GM18507 (cell line): ENCODE measurements at regions not wholly inside any gene's neighbourhood (a gene's known extent, or its start where the extent isn't known, plus 50 kb on each side); places are given as distances from the start of the nearest gene placed in this dataset.

Experiments
- DNase-seq: peaks from one replicate; pipeline ENCODE4 v3.0.0; 2011; ENCODE audit warnings: low read depth; ENCODE audit not compliant: insufficient read length; ENCODE audit errors: extremely low spot score
- FAIRE-seq: peaks from 2 replicates; lab custom pipeline; 2011; peaks lifted over from hg19 to GRCh38; lab: Jason Lieb, UNC

DNA sequence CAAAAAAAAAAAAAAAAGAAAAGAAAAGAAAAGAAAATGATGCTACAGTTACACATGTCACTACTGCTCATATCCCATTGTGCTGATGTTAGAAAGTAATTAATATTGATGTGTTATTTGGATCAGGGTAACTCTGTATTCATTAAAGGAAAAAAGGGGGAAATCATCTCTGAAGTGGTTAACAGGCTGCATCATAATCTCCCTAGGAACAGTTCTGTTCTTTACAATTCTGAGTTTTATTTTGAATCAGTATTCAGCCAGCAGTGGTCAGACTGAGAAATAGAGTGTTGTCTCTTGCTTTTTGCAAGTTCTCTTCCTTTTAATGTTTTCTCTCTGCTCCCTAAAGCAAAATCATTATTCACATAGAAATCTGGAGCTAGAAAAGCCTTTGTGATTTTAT lies 128.6 kb upstream of the CRY1 start:
- DNase-seq (no peak), FAIRE-seq (no peak)

DNA sequence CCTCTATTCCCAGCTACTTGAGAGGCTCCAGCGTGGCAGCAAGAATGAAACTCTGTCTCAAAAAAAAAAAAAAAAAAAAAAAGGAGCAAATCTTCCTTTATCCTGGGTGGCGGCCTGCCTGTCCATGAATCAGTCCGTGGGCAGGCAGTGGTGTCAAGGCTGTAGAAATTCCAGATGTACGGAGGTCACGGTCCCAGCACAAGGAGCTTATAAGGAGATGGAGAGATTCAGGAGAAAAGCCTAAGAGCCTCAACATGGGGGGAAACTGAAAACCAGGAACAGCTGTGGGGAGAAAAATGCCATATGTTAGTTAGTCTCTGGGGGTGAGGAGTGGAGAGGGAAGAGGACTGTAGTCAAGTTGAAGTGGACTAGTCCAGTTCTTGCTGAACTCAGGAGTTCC lies 130.5 kb upstream of the CRY1 start:
- DNase-seq = no peak
- FAIRE-seq = no peak

DNA sequence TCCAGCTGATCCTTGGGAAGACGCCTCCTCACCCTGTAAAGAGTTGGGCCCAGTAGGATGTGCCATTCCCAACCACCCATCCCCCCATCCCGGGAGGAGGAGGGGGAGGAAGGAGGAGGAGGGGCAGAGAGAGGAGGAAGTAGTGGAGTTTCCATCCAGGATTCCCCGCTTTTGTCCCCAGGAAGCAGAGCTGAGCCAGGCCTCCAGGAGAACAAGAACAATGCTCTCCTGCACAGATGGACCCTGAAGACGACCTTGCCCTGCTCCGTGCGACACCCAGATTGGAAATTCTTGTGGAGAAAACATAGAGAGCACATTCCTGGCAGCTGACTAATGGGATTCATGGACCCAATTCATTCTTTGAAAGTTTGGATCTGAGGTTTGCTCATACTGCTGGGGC lies 132.3 kb upstream of the CRY1 start:
- no peak for DNase-seq
- no peak for FAIRE-seq

DNA sequence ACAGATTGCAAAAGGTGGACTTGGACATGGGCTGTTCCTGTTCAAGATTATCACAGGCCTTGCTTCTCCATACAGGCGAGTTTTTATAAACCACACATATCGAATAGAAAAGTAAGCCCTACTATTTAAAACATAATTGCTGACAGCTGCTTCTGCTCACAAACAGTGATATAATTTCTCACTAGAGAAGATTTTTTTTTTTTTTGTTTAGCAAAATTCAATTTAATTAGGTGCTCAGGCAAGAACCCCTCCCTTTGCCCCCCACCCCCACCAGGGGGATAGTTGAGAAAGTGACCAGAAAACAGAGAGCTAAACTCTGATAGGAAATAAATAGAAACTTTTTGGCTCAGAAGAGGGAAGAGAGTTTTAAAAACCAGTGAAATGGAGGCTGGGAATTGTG lies 132.8 kb upstream of the CRY1 start:
- DNase-seq (no peak), FAIRE-seq (no peak)

DNA sequence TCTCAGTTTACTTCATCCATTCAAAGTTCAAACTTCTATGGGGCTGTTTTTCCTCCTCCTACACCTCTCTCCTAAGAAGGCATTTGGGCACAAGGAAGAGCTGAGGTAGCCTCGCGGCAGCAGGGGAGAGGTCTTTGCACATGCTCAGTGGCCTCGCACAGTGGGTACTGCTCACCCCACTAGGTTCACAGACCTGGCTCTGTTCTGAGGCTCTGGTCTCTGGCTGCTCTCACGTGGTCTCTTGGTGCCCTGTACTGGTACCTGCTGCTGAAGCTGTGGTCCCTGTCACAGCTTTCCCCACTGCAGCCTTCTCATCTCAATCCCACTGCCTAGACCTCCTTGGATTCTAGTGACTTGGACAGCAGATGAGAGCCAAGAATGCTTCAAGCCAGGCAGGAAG lies 134.7 kb upstream of the CRY1 start:
- DNase-seq (no peak), FAIRE-seq (no peak)

DNA sequence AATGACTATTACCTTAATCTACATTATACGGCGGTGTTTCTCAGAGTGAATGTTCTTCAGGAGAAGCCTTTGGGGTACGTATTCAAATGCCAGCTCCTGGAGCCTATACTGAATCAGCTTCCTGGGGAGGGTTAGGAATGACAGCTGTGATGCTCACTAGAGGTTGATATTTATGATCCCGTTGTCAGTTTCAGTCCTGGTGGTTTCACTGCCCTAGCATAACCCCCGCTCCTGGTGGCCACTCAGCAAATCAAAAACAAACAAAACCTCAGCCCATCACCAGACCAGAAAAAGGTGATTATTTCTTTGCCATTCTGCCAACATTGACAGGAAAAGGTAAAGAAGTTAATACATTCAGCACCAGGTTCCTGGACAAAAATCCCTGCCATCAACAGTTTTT lies 136.5 kb upstream of the CRY1 start:
- DNase-seq = no peak
- FAIRE-seq = no peak

DNA sequence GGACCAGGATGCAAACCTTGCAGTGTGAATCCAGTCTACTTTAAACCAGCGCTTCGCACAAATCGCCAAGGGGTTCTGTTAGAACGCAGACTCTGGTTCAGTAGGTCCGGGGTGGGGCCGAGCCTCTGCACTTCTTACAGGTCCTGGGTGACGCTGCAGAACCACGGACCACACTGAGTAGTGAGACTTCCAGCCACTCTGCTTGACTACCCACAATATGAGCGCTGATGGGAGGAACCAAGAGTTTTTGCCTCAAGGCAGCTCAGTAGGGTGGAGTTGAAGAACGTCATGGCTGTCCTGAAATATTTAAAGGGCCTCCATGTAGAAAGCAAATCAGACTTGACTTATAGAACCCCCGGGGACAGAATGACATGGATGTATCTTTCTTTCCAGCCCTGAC lies 138.0 kb upstream of the CRY1 start:
- FAIRE-seq = no peak
- DNase-seq = no peak

DNA sequence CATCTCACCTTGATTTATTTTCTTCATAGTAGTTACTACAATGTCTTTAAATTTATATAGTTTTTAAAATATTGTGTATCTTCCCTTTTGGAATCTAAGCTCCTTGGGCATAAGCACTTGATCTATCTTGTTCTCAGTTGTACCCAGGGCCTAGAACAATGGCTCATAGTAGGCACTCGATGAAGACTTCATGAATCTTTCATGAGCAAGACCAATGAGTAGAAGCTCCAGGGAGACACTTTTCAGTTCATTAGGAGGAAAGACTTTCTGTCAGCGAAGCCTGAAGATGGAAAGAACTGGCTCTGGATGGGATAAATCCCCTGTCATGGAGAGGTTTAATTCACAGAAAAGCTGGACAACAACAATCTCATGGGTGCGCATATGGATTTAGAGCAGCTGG lies 140.2 kb upstream of the CRY1 start:
- DNase-seq (no peak), FAIRE-seq (no peak)

DNA sequence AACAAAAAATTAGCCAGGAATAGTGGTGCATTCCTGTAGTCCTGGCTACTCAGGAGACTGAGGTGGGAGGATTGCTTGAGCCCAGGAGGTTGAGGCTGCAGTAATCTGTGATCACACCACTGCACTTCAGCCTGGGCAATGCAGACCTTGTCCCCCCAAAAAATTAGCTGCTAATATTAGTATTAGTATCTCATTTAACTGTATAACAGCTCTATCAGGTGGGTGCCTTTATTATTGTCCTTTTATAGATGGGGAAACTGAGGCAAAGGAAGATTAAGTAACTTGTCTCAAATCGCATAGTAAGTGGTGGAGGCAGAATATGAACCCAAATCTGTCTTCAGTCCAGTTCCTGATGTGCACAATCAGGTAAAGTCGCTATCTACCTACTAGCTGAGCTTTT lies 142.3 kb upstream of the CRY1 start:
- DNase-seq (no peak), FAIRE-seq (no peak)

DNA sequence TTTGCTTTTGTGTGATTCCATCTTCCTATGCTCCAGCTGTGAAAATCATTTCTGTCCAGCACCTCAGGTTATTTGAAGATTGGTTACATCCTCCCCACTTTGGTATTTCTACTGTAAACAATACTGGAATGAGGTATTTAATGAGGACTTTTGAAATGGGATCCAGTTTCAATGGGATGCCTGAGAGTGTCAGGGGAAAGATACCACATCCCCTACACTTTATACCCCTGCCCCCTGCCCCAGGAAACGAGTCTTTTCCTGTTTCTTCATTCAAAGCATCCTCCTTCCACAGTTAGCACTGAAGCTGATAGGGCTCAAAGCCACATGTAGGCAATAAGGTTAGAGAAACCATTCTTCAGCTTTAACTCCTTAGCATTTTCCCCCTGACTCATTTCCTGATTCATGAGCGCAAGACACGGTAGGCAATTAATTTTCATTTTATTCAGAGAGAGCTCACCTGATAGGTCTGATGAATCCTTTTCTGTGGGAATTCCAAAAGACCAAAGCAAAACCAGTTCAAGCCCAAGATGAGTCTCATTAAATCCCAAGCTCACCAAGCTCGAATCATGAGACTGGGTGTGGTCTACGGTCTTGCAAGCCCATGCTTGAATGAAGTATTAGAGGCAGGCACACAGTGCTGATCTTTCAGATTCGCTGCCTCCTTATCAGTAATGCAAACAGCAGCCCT lies 143.6 kb upstream of the CRY1 start:
- FAIRE-seq (no peak), DNase-seq (no peak)

DNA sequence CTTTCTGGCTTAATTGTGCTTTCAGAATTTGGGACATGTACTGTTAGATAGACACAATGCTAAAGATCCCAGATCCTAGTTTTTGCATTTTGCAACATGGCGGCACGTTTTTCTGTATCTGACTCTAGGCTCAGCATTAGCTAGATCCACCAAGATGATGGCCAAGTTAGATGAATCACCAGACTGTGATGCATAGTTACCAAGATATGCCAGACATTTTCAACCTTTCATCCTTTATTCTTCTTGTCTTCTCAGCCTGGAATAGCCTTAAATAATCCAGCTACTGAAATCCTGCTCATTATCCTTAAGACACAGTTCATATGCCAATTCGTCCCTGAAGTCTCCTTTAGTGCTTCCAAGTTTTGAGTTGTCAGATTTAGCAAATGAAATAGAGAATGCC lies 144.9 kb upstream of the CRY1 start:
- no peak for DNase-seq
- no peak for FAIRE-seq

DNA sequence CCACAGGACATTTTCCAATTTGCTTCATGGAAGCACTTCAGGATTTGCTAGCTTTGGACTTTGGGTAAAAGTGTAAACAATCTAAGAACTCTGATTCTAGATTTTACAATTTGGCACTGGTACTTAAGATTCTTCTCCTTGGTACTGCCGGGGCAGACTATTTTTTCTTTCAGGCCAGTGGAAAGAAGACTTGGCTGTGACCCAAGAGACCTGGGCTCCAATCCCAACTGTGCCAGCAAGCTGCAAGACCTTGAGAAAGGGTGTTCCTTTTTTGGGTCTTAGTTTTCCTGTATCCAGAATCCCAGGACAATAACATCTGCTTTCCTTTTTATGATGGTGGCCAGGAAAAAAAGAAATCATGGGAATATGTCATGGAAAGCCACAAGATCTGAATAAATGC lies 148.1 kb upstream of the CRY1 start:
- DNase-seq (no peak), FAIRE-seq (no peak)

DNA sequence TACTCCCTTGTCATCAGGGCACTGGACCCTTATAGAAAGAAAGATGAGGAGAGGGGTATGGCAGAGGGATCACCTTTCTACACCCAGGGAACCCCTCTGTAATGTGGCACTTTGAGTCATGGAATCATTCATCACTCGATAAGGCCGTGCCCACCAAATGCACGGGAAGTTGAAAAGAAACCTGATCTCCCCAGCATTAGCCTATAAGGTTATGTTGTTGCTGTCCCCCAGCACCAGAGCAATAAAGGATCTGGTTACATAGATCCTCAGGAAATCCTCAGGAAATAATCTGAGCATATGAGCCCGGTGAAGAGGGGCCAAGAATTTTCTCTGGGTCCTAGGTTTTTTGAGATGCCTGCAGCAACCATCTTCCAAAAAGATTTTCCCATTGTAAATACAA lies 148.8 kb upstream of the CRY1 start:
- FAIRE-seq (no peak), DNase-seq (no peak)

DNA sequence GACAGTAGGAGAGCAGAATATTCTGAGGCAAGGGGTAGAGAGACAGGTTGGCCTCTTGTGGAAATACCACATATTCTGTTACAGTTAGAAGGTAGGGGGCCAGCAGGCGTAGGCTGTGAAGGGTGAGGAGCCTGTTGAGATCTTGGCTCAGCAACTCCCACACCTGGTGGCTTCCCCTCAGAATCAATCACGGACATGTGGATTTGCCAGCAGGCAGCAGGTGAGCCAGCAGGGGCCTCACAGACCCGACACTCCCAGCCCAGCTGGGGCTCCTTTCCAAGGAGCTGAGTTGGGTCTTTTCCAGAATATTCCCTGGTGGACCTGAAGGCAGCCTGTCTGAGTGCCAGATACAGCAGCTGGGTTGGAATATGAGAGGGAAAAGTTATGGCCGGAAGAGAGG lies 150.0 kb upstream of the CRY1 start:
- FAIRE-seq (no peak), DNase-seq (no peak)

DNA sequence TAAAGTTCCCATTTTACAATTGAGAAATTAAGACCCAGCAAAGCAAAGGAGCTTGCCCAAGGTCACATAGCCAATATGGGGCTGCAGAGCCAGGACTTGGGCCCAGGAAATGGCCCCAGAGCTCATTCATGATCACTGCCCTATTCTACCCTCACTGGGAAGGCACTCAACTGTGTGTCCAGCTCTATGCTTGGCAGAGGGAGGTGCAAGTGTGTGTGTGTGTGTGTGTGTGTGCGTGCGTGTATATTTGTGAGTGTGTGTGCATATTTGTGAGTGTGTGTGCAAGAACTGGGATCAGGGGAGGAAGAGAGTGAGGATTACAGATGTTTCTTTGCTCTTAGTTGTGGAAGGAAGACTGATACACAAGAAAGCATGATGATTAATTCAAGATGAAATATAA lies 151.2 kb upstream of the CRY1 start:
- DNase-seq = no peak
- FAIRE-seq = no peak

DNA sequence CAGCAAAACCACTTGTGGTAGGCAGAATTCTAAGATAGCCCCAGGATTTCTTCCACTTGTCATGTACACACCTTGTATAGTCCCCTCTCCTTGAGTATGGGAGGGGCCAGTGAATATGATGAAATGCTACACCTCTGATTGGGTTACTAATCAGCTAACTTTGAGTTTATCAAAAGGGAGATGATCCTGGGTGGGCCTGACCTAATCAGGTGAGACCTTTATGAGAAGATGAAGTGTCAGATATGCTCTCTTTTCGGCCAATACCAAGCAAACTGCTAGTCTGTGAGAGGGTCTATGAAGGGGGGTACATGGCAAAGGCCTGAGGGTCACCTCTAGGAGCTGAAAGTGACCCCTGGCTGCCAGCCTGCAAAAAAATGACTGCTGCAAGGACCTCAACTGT lies 154.3 kb upstream of the CRY1 start:
- DNase-seq (no peak), FAIRE-seq (no peak)

DNA sequence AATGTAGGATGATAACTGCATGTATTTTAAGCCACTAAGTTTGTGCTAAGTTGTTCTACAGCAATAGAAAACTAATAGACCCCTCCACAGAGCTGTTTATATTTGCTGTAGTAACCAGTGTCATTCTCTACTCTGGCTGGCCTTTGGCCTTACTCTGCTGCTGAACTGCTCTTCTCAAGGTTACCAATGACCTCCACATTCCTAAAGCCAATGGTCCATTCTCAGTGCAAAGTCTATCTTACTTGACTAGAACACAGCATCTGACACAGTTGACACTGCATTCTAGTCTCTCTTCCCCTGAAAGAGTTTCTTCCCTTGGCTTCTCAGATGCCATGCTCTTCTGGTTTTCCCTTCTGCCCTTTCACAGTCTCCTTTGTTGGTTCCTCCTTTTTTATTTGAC lies 154.8 kb upstream of the CRY1 start:
- DNase-seq (no peak), FAIRE-seq (no peak)

DNA sequence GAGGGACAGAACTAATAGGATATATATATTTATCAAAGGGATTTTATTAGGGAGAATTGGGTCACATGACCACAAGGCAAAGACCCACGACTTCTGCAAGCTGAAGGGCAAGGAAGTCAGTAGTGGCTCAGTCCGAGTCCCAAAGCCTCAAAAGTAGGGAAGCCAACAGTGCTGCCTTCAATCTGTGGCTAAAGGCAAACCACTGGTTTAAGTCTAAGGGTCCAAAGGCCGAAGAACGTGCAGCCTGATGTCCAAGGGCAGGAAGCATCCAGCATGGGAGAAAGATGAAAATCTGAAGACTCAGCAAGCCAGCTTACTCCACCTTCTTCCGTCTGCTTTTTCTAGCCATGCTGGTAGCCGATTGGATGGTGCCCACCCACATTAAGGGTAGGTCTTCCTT lies 157.9 kb upstream of the CRY1 start:
- no peak for FAIRE-seq
- DNase-seq = no peak

DNA sequence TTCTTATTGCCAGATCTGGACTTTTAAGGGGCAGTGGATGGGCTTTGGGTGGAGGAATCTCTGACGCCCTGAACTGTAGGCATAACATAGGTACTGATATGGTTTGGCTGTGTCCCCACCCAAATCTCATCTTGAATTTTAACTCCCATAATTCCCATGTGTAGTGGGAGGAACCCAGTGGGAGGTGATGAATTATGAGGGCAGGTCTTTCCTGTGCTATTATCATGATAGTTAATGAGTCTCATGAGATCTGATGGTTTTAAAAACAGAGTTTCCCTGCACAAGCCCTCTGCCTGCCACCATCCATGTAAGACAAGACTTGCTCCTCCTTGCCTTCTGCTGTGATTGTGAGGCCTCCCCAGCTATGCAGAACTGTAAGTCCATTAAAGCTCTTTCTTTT lies 160.0 kb upstream of the CRY1 start:
- FAIRE-seq = no peak
- no peak for DNase-seq

DNA sequence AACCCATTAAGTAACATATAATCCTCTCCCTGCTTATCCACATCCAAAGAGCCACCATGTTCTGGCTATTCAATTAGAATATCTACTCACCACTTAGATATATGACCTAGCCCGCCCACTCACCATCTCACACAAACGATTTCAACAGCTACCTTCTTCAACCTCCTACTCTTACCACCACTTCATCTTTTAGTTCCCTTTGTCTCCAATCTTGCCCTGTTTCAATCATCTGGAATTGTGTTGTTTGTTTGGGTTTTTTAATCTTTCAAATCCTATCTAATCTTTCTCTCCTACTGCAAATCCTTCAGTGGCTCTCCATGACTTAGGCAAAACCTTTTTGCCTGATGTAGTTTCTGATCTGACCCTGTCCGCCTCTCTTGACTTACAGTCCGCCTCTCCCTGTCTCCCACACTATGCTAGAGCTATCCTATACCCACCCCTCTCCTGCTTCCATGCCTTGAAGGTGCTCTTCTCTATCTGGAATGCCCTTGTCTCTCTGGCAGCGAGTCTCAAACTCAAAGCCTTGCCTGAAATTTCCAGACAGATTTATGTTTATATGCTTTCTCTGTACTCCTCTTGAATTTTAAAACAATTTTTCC lies 161.0 kb upstream of the CRY1 start:
- no peak for DNase-seq
- FAIRE-seq = no peak

DNA sequence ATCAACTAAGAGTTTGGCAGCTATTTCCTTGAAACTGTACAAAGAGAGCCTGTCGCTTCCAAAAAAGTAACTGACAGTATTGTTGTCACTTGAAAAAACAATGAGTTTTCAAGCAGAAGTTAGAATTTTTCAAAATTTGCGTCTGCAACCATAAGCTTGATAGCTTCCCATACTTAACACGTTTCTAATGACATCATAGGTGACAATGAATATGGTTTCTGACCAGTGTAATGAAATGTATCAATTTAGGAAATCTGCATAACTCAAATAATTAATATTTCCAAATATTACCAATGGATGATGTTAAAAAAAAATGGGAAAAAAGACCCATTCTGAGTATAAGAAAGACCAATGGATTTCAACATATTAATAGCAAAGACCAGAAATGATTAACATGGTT lies 165.4 kb upstream of the CRY1 start:
- FAIRE-seq (no peak), DNase-seq (no peak)

DNA sequence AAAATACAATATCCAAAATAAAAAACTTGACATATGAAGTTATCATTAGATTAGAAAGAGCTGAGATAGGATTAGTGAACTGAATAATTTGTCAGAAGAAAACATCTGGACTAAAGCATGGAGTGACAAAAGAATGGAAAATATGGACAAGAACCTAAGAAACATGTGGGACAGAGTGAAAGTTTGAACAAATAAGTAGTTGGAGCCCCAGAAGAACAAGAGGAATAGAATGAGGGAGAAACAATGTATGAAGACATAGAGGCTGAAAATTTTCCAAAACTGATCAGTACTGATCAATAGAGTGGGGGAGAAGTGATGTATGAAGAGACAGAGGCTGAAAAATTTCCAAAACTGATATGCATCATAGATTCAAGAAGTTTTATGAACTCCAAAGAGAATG lies 170.6 kb upstream of the CRY1 start:
- DNase-seq (no peak), FAIRE-seq (no peak)
